ENCODE measurements at regions not wholly inside any gene's neighbourhood (a gene's known extent, or its start where the extent isn't known, plus 50 kb on each side); places are given as distances from the start of the nearest gene placed in this dataset.

GRCh38 chr3:16058521-16058920 is 116.0 kb upstream of the GALNT15 start:
- H3K4me3 ChIP-seq (replicated peaks; ENCODE audit: low read depth, low read length) = no peak overlapping the region
- no peak for DNase-seq (ENCODE audit: low read depth)
- TF ChIP-seq, protein P1, sequence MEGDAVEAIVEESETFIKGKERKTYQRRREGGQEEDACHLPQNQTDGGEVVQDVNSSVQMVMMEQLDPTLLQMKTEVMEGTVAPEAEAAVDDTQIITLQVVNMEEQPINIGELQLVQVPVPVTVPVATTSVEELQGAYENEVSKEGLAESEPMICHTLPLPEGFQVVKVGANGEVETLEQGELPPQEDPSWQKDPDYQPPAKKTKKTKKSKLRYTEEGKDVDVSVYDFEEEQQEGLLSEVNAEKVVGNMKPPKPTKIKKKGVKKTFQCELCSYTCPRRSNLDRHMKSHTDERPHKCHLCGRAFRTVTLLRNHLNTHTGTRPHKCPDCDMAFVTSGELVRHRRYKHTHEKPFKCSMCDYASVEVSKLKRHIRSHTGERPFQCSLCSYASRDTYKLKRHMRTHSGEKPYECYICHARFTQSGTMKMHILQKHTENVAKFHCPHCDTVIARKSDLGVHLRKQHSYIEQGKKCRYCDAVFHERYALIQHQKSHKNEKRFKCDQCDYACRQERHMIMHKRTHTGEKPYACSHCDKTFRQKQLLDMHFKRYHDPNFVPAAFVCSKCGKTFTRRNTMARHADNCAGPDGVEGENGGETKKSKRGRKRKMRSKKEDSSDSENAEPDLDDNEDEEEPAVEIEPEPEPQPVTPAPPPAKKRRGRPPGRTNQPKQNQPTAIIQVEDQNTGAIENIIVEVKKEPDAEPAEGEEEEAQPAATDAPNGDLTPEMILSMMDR (IDR thresholded peaks at IDR 0.05; ENCODE audit: low read length, missing control alignments) = no peak

GRCh38 chr3:16059081-16059537 is 115.4 kb upstream of the GALNT15 start:
- no peak overlapping the region for H3K4me3 ChIP-seq (replicated peaks; ENCODE audit: low read depth, low read length)
- DNase-seq (ENCODE audit: low read depth) = no peak
- TF ChIP-seq, protein P1 (IDR thresholded peaks at IDR 0.05; ENCODE audit: low read length, missing control alignments) = no peak

DNA sequence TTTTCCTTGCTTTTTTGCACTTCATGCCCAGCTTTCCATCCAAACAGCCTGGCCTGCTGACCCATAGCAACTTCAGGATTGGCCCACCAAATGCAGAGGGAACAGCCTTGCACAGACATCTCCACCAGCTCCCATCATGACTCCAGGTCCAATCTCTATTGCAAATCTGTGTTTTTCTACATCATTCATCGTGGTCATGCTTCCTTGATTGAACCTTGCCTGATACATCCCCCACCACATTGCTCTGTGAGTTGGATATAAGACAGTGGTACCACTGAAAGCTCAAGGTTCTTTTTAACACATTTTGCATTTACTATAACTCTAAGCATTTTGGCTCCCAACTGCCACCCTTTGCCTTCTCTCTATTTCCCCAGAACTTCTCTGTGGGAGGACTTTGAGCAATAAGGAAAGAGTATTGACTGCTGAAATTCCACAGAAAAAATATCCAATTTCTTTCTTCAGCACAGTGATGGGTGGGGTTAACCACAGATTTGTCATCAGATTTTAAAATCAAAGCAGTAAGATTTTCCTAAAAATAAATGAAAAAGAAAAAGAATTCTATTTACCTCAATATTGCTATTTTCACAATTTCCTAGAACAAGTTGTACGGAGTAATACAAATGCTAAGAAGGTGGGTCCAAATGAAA is 114.6 kb upstream of the GALNT15 start:
- no peak for DNase-seq (ENCODE audit: low read depth)
- no peak overlapping the region for H3K4me3 ChIP-seq (replicated peaks; ENCODE audit: low read depth, low read length)
- TF ChIP-seq, protein P1 (IDR thresholded peaks at IDR 0.05; ENCODE audit: low read length, missing control alignments) = no peak

DNA sequence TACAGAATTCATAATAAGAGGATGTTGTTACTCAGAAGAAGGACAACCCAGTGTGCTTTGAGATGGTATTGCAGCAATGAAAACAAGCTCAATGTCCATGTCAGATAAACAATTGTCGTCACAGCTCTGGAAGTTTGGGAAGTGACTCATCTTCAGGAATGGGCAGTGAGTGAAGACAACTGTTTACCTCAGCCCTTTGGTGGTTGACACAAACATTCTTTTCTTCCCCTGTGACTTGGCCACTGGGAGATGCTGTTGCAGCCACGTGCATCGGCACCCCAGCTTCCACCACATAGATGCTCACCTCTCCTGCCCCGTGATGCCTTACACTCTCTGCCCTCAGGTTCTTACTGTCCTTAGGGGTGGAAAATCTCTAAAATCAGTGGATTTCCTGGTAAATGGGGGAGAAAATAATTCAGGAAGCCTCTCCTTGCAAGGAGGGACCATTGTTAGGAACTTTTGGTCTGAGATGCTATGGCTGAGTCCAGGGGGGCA is 114.1 kb upstream of the GALNT15 start:
- DNase-seq (ENCODE audit: low read depth) = peak; percentile 100
- H3K4me3 ChIP-seq (replicated peaks; ENCODE audit: low read depth, low read length) = no peak overlapping the region
- TF ChIP-seq, protein P1 (IDR thresholded peaks at IDR 0.05; ENCODE audit: low read length, missing control alignments) = peak; percentile 19

- no peak overlapping the region for H3K4me3 ChIP-seq (replicated peaks; ENCODE audit: low read depth, low read length)
- TF ChIP-seq, protein P1 (IDR thresholded peaks at IDR 0.05; ENCODE audit: low read length, missing control alignments) = no peak
- peak; percentile 90 for DNase-seq (ENCODE audit: low read depth)
These were observed 113.5 kb upstream of the GALNT15 start for GRCh38 chr3:16060945-16061344.

GRCh38 chr3:16061491-16061890 is 113.0 kb upstream of the GALNT15 start:
- TF ChIP-seq, protein P1 (IDR thresholded peaks at IDR 0.05; ENCODE audit: low read length, missing control alignments) = no peak
- H3K4me3 ChIP-seq (replicated peaks; ENCODE audit: low read depth, low read length) = no peak overlapping the region

DNA sequence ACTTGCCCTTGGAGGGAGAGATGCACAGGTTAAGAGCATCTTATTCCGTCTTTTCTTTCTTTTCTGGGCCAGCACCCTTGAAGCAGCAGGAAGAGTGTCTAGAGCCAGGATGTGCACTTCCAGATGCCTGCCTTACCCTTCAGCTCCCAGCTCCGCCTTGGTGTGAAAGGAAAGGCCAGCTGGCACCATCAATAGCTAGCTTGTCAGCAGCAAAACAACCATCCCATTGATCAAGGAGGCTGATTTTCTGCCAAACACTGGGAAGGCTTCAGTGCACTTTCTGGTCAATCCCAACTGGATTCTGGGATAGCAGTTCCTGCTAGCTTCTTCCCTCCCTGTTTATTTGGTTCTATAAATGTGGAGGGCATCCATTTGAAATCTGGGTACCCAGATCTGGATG is 110.9 kb upstream of the GALNT15 start:
- DNase-seq (ENCODE audit: low read depth) = no peak
- H3K4me3 ChIP-seq (replicated peaks; ENCODE audit: low read depth, low read length) = no peak overlapping the region
- TF ChIP-seq, protein P1 (IDR thresholded peaks at IDR 0.05; ENCODE audit: low read length, missing control alignments) = no peak

More at GRCh38 chr3:16061491-16061890, 113.0 kb upstream of the GALNT15 start:
- DNase-seq (ENCODE audit: low read depth) = no peak

All from fibroblast of pulmonary artery (primary cell).